HUES6 (cell line): ENCODE measurements at regions not wholly inside any gene's neighbourhood (a gene's known extent, or its start where the extent isn't known, plus 50 kb on each side); places are given as distances from the start of the nearest gene placed in this dataset.

Source experiments
- H3K27ac ChIP-seq: 2 replicates; pipeline ENCODE4 v1.7.0; 2013; ENCODE audit warnings: low read depth, mild to moderate bottlenecking, low read length, inconsistent platforms
- H3K27me3 ChIP-seq: 2 replicates; pipeline ENCODE4 v1.6.1; 2013; ENCODE audit warnings: low read length; ENCODE audit not compliant: control insufficient read depth, insufficient read depth
- H3K36me3 ChIP-seq: 2 replicates; pipeline ENCODE4 v1.6.1; 2013; ENCODE audit warnings: low read length; ENCODE audit not compliant: control insufficient read depth, insufficient read depth
- H3K4me1 ChIP-seq: 2 replicates; pipeline ENCODE4 v1.6.1; 2013; ENCODE audit warnings: low read length; ENCODE audit not compliant: control insufficient read depth, insufficient read depth
- H3K4me3 ChIP-seq: 2 replicates; pipeline ENCODE4 v1.5.1; 2013; ENCODE audit warnings: low read depth, low read length
- H3K9ac ChIP-seq: one replicate; pipeline ENCODE4 v1.6.1; 2013; ENCODE audit warnings: mild to moderate bottlenecking, low read length
- H3K9me3 ChIP-seq: 2 replicates; pipeline ENCODE4 v1.6.1; 2013; ENCODE audit warnings: low read depth, low read length; ENCODE audit not compliant: control insufficient read depth, insufficient read depth

DNA sequence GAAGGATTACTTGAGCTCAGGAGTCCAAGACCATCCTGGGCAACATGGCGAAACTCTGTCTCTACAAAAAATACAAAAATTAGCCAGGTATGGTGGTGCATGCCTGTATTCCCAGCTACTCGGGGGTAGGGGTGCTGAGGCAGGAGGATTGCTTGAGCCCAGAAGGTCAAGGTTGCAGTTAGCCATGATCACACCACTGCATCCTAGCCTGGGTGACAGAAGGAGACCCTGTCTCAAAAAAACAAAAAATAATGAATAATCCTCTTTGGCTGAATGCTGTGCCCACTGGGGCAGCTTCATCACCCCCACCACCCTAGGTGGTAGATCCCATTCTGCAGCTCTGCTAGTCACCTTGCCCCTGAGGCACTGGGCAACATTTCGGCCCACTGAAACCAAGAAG lies 109.4 kb downstream of the ZFP36L2 start:
- no peak overlapping the region for H3K4me3 ChIP-seq
- H3K27ac ChIP-seq = no peak overlapping the region
- peaks cover 13% of the 10 kb centered on the region for H3K9me3 ChIP-seq
- no peaks in the 10 kb centered on the region for H3K36me3 ChIP-seq
- H3K27me3 ChIP-seq = no peaks in the 10 kb centered on the region
- H3K4me1 ChIP-seq = no peaks in the 10 kb centered on the region
- no peak overlapping the region for H3K9ac ChIP-seq

DNA sequence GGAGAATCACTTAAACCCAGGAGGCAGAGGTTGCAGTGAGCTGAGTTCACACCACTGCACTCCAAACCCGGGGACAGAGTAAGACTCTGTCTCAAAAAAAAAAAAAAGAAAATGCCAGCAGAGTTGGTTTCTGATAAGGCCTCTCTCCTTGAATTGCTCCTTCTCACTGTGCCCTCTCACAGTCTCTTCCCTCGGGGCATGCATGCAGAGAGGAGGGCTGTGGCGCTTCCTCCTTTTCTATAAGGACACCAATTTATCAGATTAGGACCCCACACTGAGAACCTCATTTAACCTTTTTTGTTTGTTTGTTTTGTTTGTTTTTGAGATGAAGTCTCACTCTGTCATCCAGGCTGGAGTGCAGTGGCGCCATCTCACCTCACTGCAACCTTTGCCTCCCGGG lies 110.5 kb downstream of the ZFP36L2 start:
- Histone ChIP-seq H3K9ac (no peak overlapping the region), H3K9me3 (peaks cover 13% of the 10 kb centered on the region), H3K4me3 (no peak overlapping the region), H3K4me1 (no peaks in the 10 kb centered on the region), H3K36me3 (no peaks in the 10 kb centered on the region), H3K27ac (no peak overlapping the region), H3K27me3 (no peaks in the 10 kb centered on the region)

DNA sequence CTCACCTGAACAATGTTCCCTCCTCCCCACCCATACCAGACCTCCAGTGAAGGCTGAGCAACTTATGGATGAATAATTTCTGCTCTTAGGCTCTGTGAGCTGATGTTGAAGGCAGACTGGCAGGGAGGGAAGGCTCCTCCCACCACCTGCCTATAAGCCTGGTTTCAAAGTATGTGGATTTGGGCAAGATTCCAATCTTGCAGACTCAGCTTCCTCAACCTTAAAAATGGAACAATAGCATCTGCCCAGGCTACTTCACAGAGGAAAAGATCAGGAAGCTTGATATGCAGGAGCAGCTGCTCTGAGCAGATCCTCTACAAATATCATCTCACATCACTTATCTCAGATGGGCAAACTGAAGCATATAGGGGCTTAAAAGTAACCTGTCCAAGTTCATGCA lies 112.2 kb downstream of the ZFP36L2 start:
- H3K4me3 ChIP-seq = no peak overlapping the region
- no peak overlapping the region for H3K27ac ChIP-seq
- H3K27me3 ChIP-seq = no peaks in the 10 kb centered on the region
- peaks cover 7% of the 10 kb centered on the region for H3K9me3 ChIP-seq
- no peak overlapping the region for H3K9ac ChIP-seq
- H3K36me3 ChIP-seq = no peaks in the 10 kb centered on the region
- H3K4me1 ChIP-seq = no peaks in the 10 kb centered on the region; the same call in 1 of the 2 replicates

DNA sequence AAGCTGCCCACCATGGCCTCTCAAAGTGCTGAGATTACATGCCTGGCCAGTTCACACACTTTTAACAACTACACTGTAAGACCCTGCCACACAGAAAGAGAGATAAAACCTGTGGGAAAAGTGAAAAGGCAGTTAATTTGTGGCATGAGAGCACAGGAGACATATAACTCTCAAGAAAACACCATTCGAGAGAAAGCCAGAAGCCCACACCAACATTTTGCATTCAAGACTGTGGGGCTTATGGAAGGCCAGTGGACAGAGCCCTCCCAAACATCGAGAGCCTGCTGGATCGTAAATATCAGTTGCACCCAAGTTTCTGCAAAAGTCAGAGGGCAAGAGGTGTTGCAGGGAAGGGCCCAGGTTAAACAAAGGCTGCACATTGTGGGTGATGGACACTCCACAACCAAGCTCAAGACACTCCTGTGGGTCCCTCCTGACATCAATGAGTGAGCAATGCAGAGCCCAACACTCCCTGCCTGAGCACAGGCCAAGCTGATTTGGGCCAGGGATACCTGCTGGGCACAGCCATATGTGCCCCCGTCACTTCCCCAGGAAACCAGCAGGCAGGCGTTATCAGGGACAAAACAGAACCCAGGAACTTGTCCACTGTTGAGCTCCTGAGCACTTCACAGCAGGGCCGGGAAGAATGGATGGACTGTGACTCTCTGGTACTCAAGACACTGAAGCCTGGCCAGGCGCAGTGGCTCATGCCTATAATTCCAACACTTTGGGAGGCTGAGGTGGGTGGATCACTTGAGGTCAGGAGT lies 114.4 kb downstream of the ZFP36L2 start:
- Histone ChIP-seq H3K9me3 (no peaks in the 10 kb centered on the region), H3K27me3 (no peaks in the 10 kb centered on the region), H3K9ac (no peak overlapping the region), H3K4me1 (no peaks in the 10 kb centered on the region; the same call in 1 of the 2 replicates), H3K27ac (no peak overlapping the region), H3K4me3 (no peak overlapping the region), H3K36me3 (no peaks in the 10 kb centered on the region)

DNA sequence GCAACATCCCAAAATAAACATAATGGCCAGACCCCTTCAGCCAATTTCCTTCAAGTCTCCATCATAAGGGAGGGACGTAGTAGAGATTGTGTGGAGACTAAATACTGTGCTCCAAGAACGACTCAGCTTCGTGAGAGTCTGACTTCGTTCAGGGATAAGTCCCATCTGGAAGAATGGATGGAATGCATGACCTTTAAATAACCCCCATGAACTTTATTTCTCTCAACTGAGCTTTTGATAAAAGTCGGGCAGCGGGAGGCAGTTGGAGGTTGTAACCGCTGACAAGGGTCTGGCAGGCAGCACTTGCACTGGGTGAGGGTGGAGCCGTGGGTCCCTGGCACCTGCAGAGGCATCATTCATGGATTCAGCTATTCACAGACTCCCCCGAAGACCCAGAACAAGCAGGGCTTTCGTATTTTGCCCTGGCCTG lies 115.9 kb downstream of the ZFP36L2 start:
- no peaks in the 10 kb centered on the region for H3K27me3 ChIP-seq
- no peaks in the 10 kb centered on the region for H3K36me3 ChIP-seq
- no peaks in the 10 kb centered on the region for H3K9me3 ChIP-seq
- no peaks in the 10 kb centered on the region; the same call in 1 of the 2 replicates for H3K4me1 ChIP-seq
- no peak overlapping the region for H3K4me3 ChIP-seq
- H3K27ac ChIP-seq = no peak overlapping the region
- no peak overlapping the region for H3K9ac ChIP-seq

DNA sequence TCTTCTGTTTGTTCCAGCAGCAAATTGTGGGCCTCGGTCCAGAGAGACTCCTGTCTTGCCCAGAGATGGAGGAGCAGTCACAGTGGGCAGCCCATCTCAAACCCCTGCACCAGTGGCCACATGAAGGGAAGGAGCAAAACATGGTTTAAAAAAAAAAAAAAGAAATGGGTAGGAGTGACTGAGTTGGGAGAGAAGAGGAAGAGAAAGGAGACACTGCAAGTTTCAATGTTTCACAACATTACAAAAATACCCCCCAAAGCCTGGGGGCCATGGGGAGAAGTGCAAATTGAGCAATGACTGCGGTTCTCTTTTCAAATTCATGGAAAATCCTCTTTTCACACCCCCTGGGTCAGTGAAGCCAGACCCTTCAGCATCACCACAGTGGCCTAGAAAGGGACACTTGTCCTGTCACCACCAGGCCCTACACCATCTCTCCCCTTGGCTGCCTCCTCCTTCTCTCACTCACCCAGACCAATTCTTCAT lies 117.1 kb downstream of the ZFP36L2 start:
- Histone ChIP-seq H3K27ac (no peak overlapping the region), H3K9me3 (no peaks in the 10 kb centered on the region), H3K9ac (no peak overlapping the region), H3K36me3 (no peaks in the 10 kb centered on the region), H3K27me3 (no peaks in the 10 kb centered on the region), H3K4me3 (no peak overlapping the region), H3K4me1 (no peaks in the 10 kb centered on the region; the same call in 1 of the 2 replicates)

DNA sequence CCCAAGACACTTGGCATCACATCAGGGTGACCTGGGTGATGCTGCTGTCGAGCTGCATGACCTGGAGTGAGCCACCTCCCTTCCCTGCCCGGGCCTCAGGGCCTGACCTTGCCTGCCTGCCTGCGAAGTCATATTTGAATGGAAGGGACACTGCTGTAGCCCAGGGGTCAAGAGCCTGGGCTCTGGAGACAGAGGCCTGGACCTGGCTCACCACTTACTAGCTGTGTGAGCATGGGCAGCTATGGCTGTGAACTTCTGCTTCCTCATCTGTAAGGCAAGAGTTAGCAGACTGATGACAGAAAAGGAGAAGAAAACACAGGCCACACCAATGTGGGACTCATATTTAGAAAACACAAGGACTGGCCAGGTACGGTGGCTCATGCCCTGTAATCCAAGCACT lies 118.7 kb downstream of the ZFP36L2 start:
- no peaks in the 10 kb centered on the region for H3K36me3 ChIP-seq
- no peak overlapping the region for H3K27ac ChIP-seq
- H3K9me3 ChIP-seq = no peaks in the 10 kb centered on the region
- H3K4me1 ChIP-seq = no peaks in the 10 kb centered on the region; the same call in 1 of the 2 replicates
- H3K4me3 ChIP-seq = no peak overlapping the region
- H3K9ac ChIP-seq = no peak overlapping the region
- H3K27me3 ChIP-seq = no peaks in the 10 kb centered on the region

DNA sequence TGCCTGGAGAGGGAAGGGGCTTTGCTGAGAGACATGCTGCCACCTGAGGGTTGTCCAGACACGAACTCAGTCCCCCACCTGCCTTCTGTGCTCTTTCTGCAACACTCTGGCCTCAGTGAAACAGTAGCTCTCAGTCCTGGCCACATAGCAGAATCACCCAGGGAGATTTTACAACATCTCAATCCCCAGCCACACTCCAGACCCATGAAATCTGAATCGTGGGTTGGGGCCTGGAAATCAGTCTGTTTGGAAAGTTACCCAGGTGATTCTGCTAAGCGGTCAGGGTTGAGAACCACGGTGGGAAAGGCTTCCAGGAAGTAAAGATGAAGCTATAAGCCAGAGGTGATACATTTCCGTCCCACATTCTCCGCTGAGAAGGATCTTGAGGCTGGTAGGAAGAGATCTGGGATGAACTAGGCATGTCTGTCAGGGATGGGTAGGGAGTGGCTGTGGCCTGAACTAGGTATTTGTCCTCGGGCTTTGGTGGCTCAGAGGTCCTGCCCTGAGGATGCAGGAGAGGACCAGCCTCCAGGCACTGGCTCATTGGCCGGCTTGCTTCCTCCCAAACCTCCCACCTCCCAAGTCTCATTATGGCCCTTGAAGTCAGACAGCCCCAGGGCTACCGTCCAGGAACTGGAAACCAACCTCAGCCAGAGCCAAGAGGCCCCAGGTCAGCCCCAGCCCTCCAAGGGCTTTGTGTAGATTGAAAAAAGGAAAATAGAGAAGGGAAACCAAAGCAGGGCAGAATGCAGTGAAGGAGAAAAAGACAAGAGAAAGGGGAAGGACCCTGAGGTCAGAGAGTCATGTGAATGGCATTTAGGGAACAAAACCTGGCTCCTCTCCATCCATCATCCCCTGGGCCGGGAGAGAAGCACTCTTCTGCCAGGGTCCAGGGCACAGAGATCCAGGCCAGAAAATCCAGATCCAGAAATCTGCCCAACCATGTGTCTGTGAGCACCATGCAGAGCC lies 119.6 kb downstream of the ZFP36L2 start:
- no peak overlapping the region for H3K27ac ChIP-seq
- H3K27me3 ChIP-seq = no peaks in the 10 kb centered on the region
- H3K36me3 ChIP-seq = no peaks in the 10 kb centered on the region
- H3K4me3 ChIP-seq = no peak overlapping the region
- peaks cover 7% of the 10 kb centered on the region for H3K4me1 ChIP-seq
- H3K9me3 ChIP-seq = no peaks in the 10 kb centered on the region
- H3K9ac ChIP-seq = no peak overlapping the region

DNA sequence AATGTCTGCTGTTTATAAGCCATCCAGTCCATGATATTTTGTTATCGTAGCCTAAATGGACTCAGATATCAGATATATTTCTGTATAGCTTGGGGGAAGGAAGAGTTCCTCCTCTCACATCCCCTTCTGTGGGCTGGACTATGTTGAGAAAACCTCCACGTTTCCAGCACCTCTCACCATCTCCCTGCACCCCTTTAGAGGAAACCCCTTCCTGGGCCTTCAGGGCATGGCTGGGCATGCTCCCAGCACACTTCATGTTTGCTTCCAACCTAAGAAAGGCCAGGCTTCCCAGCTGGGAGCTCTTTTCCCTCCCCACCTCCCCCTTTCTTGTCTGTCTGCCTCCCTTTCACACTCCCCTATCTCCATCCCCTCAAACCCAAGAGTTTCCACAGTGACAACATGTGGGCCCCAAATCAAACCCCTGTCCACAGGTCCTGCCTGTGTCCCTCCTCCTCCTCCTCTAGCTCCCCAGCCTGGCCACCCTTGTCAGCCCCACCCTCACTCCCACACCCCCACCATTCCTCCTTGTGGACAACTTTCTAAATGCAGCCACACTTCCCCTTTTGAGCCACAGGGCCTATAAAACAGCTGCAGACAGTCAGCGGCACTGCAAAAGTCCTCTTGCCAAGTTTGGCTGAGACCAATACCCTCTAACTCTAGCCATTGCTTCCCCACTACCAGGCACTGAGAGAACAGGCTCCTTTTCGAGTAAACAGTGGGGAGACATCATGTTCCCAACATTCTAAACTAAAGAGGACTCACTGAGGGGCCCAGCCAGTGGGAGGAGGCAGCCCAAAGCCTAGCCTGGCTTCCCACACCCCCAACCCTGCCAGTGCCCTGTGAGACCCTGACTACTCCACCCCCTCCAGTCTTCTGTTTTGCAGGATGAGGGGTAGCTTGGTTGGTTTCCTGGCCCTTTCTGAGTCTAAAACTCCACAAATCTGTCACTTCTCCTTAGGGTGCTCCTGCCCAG lies 120.5 kb downstream of the ZFP36L2 start:
- Histone ChIP-seq H3K27ac (no peak overlapping the region), H3K36me3 (no peaks in the 10 kb centered on the region), H3K4me1 (peaks cover 14% of the 10 kb centered on the region), H3K27me3 (no peaks in the 10 kb centered on the region; the same call in 1 of the 2 replicates), H3K9ac (no peak overlapping the region), H3K9me3 (no peaks in the 10 kb centered on the region), H3K4me3 (no peak overlapping the region)

DNA sequence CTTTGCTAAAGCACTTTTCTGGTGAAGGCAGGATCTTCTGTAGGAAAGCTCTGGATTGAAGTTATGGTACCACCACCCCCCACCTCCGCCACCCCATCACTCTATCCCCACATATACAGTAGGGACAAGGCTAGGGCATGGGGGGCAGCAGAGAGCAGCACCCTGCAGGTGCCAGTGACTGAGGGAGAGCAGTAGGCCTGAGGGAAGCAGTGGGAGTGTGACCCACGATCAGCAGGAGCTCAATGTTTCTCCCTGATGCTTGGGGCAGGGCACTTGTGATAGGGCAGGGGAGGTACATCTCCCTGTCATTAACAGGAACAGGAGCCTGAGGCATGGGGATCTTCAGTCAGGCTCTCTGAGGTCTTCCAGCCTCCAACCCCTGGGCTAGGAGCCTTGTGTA lies 121.6 kb downstream of the ZFP36L2 start:
- H3K4me3 ChIP-seq = no peak overlapping the region
- H3K4me1 ChIP-seq = peaks cover 14% of the 10 kb centered on the region
- no peak overlapping the region for H3K27ac ChIP-seq
- no peaks in the 10 kb centered on the region for H3K9me3 ChIP-seq
- H3K27me3 ChIP-seq = no peaks in the 10 kb centered on the region; the same call in 1 of the 2 replicates
- no peak overlapping the region for H3K9ac ChIP-seq
- no peaks in the 10 kb centered on the region for H3K36me3 ChIP-seq
